ENCODE measurements at regions not wholly inside any gene's neighbourhood (a gene's known extent, or its start where the extent isn't known, plus 50 kb on each side); places are given as distances from the start of the nearest gene placed in this dataset.

GRCh38 chr16:64351121-64351520 lies 770.7 kb downstream of the CDH11 start:
- Histone ChIP-seq H2BK20ac (ENCODE audit: low read depth, low read length, poor library complexity, severe bottlenecking) (no peak overlapping the region), H3K14ac (ENCODE audit: insufficient read depth, low read length) (no peak overlapping the region), H2AFZ (ENCODE audit: low read length) (no peak overlapping the region), H3K23me2 (ENCODE audit: insufficient read length, low read depth, low read length, poor library complexity, severe bottlenecking) (no peaks in the 10 kb centered on the region), H3K79me1 (ENCODE audit: insufficient read depth, low read depth, low read length, poor library complexity, severe bottlenecking) (no peaks in the 10 kb centered on the region), H3K27me3 (ENCODE audit: insufficient read depth, low read length) (no peaks in the 10 kb centered on the region), H2BK12ac (ENCODE audit: insufficient read length, low read depth, low read length) (no peak overlapping the region), H3K23ac (ENCODE audit: insufficient read length, low read depth, low read length) (no peak overlapping the region), H3K18ac (ENCODE audit: insufficient read length, low read depth, low read length) (no peak overlapping the region), H3K27ac (ENCODE audit: insufficient read length, low read depth, low read length) (no peak overlapping the region), H3K9me3 (ENCODE audit: control insufficient read depth, low read depth, low read length) (no peaks in the 10 kb centered on the region), H3K56ac (ENCODE audit: insufficient read length, low read depth, low read length) (no peak overlapping the region), H3K4me2 (ENCODE audit: insufficient read depth, insufficient read length, low read length) (no peak overlapping the region), H3K9ac (ENCODE audit: extremely low read depth, insufficient read length, low read length) (no peak overlapping the region), H4K5ac (ENCODE audit: insufficient read length, low read depth, low read length) (no peak overlapping the region), H3T11ph (ENCODE audit: low read length) (no peak overlapping the region), H2BK120ac (ENCODE audit: low read depth, low read length, poor library complexity, severe bottlenecking) (no peak overlapping the region), H4K20me1 (ENCODE audit: control insufficient read depth, insufficient read depth, insufficient read length) (no peaks in the 10 kb centered on the region), H4K8ac (replicated peaks; ENCODE audit: insufficient read length, low read depth, low read length) (no peak overlapping the region), H2BK15ac (ENCODE audit: low read depth, low read length) (no peak overlapping the region), H3K79me2 (ENCODE audit: insufficient read depth, low read length) (no peaks in the 10 kb centered on the region), H2AK5ac (ENCODE audit: insufficient read length, low read length) (no peak overlapping the region), H3K4ac (ENCODE audit: low read depth, low read length) (no peak overlapping the region), H4K91ac (ENCODE audit: insufficient read length, low read depth, low read length) (no peak overlapping the region), H3K4me1 (ENCODE audit: insufficient read depth, low read length) (no peaks in the 10 kb centered on the region), H2BK5ac (ENCODE audit: insufficient read length, low read length) (no peak overlapping the region)
- Mint-ChIP-seq H3K36me3 (ENCODE audit: insufficient read depth in 1 of 3, low read depth in 3 of 3) (no peaks in the 10 kb centered on the region), H3K4me1 (no peaks in the 10 kb centered on the region), H3K27me3 (ENCODE audit: low read depth) (no peaks in the 10 kb centered on the region), H3K9me3 (no peaks in the 10 kb centered on the region; a peak in 1 of 5 replicates), H3K4me3 (no peak overlapping the region), H3K27ac (no peak overlapping the region)
- no CpG with 5 or more reads among the region's 1 CpG for WGBS (ENCODE audit: extremely low coverage, insufficient read length, low lambda C conversion rate)
- DNase-seq: no peak
- TF ChIP-seq CTCF (conservative IDR thresholded peaks at IDR 0.05): no peak

Data from H9 (cell line).